Gastrocnemius medialis (tissue), 4 donors: ENCODE measurements at regions not wholly inside any gene's neighbourhood (a gene's known extent, or its start where the extent isn't known, plus 50 kb on each side); places are given as distances from the start of the nearest gene placed in this dataset.

Experiments
- ATAC-seq, 2 donors: fragments of 150-250 bp; one replicate each; pipeline ENCODE4 v1.9.1; 2016
- DNase-seq, 2 donors: peaks; one replicate each; pipeline ENCODE4 v3.0.0-alpha.2; 2019
- H3K27ac ChIP-seq, 4 donors: fragments of 200-600 bp; sonication (generic); 1 replicate in 1 of 4; 2 replicates in 3 of 4; pipeline ENCODE4 v1.5.1; 2016 to 2018; ENCODE audit warnings: mild to moderate bottlenecking in 2 of 4, moderate library complexity in 1 of 4
- H3K27me3 ChIP-seq, 3 donors: fragments of 200-600 bp; sonication (generic) in 2 of 3; 1 replicate in 1 of 3; 2 replicates in 2 of 3; pipeline versions ENCODE4 v1.5.1 to v1.6.0; 2016 to 2019; ENCODE audit warnings: mild to moderate bottlenecking in 1 of 3, moderate library complexity in 1 of 3
- H3K36me3 ChIP-seq, 2 donors: fragments of 200-600 bp; sonication (generic) in 1 of 2; one replicate each; pipeline ENCODE4 v1.5.1; 2017 to 2018
- H3K4me1 ChIP-seq, 2 donors: fragments of 200-600 bp; sonication (generic) in 1 of 2; one replicate each; pipeline ENCODE4 v1.5.1; 2016 to 2017; ENCODE audit warnings: mild to moderate bottlenecking in 2 of 2
- H3K4me3 ChIP-seq, 4 donors: fragments of 200-600 bp; sonication (generic) in 3 of 4; 1 replicate in 1 of 4; 2 replicates in 3 of 4; pipeline ENCODE4 v1.5.1; 2016 to 2019; ENCODE audit warnings: mild to moderate bottlenecking in 2 of 4
- H3K9me3 ChIP-seq, 3 donors: fragments of 200-600 bp; sonication (generic) in 2 of 3; 1 replicate in 1 of 3; 2 replicates in 2 of 3; pipeline ENCODE4 v1.5.1; 2016 to 2019
- POLR2A ChIP-seq, 2 donors: fragments of 450-650 bp; IDR thresholded peaks; one replicate each; pipeline ENCODE4 v1.6.1; 2017; ENCODE audit warnings: antibody characterized with exemption in 2 of 2, mild to moderate bottlenecking in 2 of 2, moderate library complexity in 2 of 2
- in situ Hi-C, 4 donors: fragments of 200-750 bp; cut with MboI; loops; one replicate each; pipeline versions ENCODE4 v1.15.0 to v1.8.0; 2017; ENCODE audit warnings: low sequenced_read_pairs in 4 of 4
- intact Hi-C: fragments of 100-400 bp; cut with DNase I; formaldehyde crosslinking; loops from one replicate; pipeline ENCODE4 v1.15.1; 2023; ENCODE audit warnings: low total_unique reads
- TF ChIP-seq, protein P1 (sequence below), 5 experiments: fragments of 450-650 bp in 3 of 5; fragments of 200-600 bp in 2 of 5; sonication (generic) in 2 of 5; IDR thresholded peaks in 4 of 5; conservative IDR thresholded peaks in 1 of 5; 1 replicate in 4 of 5; 2 replicates in 1 of 5; pipeline ENCODE4 v1.5.1; 2016 to 2019; ENCODE audit warnings: antibody characterized with exemption in 5 of 5, mild to moderate bottlenecking in 3 of 5, moderate library complexity in 3 of 5

- H3K27ac ChIP-seq: no peak overlapping the region
- H3K27me3 ChIP-seq: peaks cover 0 to 8% (median 0%) of the 10 kb centered on the region in 3 donors
- H3K9me3 ChIP-seq: no peaks in the 10 kb centered on the region
- DNase-seq (no peak), ATAC-seq (no peak)
- in situ Hi-C loops (no loop called here), intact Hi-C loops (no loop called here)
- H3K4me3 ChIP-seq: no peak overlapping the region
- no peaks in the 10 kb centered on the region for H3K4me1 ChIP-seq
- no peaks in the 10 kb centered on the region for H3K36me3 ChIP-seq
- no peak for TF ChIP-seq POLR2A (IDR thresholded peaks at IDR 0.05)
- TF ChIP-seq, protein P1, sequence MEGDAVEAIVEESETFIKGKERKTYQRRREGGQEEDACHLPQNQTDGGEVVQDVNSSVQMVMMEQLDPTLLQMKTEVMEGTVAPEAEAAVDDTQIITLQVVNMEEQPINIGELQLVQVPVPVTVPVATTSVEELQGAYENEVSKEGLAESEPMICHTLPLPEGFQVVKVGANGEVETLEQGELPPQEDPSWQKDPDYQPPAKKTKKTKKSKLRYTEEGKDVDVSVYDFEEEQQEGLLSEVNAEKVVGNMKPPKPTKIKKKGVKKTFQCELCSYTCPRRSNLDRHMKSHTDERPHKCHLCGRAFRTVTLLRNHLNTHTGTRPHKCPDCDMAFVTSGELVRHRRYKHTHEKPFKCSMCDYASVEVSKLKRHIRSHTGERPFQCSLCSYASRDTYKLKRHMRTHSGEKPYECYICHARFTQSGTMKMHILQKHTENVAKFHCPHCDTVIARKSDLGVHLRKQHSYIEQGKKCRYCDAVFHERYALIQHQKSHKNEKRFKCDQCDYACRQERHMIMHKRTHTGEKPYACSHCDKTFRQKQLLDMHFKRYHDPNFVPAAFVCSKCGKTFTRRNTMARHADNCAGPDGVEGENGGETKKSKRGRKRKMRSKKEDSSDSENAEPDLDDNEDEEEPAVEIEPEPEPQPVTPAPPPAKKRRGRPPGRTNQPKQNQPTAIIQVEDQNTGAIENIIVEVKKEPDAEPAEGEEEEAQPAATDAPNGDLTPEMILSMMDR (IDR thresholded peaks at IDR 0.05 in 4 of 5, conservative IDR thresholded peaks at IDR 0.05 in 1 of 5): no peak
Measured at GRCh38 chr1:38223391-38223790, 176.8 kb upstream of the POU3F1 start.

DNA sequence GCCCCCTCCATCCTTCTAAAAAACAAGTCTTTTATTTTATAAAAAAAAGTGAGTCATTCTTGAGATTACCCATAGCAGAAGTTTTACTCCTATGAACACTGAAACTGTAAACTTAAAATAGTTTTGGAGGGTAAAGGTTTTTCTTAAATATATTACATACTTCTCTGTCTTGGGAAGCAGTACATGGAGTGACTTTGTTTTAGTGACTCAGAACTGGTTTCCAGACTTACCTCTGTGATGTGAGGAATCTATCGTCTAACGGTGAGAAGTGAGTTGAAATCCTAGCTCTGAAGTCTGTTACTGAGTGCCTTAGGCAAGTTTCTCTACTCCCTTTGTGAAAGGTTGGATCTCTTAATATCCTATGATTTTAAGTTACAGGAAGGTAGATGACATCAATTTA, 176.3 kb upstream of the POU3F1 start:
- H3K4me1 ChIP-seq: no peaks in the 10 kb centered on the region
- in situ Hi-C loops: no loop called here
- DNase-seq (no peak), ATAC-seq (no peak)
- no peak overlapping the region for H3K27ac ChIP-seq
- H3K4me3 ChIP-seq: no peak overlapping the region
- TF ChIP-seq POLR2A (IDR thresholded peaks at IDR 0.05): no peak
- TF ChIP-seq, protein P1 (IDR thresholded peaks at IDR 0.05 in 4 of 5, conservative IDR thresholded peaks at IDR 0.05 in 1 of 5): no peak
- intact Hi-C loops: no loop called here
- H3K27me3 ChIP-seq: peaks cover 0 to 8% (median 0%) of the 10 kb centered on the region in 3 donors
- H3K36me3 ChIP-seq: no peaks in the 10 kb centered on the region
- H3K9me3 ChIP-seq: no peaks in the 10 kb centered on the region

DNA sequence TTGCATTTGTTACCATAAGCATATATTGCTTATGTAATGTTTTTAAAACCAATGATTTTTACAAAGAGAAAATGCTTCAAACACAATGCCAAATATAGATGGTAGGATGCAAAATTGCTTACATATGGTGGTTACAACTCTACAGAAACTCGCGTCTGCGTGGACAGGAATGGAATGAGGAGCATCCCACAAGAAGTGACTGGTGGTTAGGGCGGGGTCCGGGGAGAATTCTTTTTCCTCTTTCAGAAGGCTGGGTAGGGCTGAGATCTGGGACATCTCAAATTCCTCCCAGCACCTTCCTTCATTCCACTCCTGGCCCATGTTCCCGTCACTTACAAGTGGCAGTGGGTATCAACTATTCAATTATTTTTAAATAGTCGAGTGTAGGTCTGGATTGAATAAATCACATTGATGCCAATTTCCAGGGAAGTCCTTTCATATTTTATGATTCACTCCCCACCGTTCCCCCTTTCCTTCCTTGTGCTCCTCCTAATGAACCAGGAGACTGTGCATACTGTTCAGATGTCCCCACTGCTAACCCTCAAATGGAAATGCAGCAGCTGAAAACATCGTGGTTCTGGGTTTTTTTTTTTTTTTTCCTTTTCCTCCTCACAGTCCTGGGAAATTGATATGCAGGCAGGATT, 174.5 kb upstream of the POU3F1 start:
- ATAC-seq: no peak
- Histone ChIP-seq H3K4me1 (no peaks in the 10 kb centered on the region), H3K9me3 (no peaks in the 10 kb centered on the region), H3K27me3 (peaks cover 0 to 8% (median 0%) of the 10 kb centered on the region in 3 donors), H3K4me3 (no peak overlapping the region), H3K27ac (no peak overlapping the region), H3K36me3 (no peaks in the 10 kb centered on the region)
- TF ChIP-seq, protein P1 (IDR thresholded peaks at IDR 0.05 in 4 of 5, conservative IDR thresholded peaks at IDR 0.05 in 1 of 5): no peak
- TF ChIP-seq POLR2A (IDR thresholded peaks at IDR 0.05): no peak
- intact Hi-C loops (no loop called here), in situ Hi-C loops (no loop called here)
- no peak for DNase-seq

DNA sequence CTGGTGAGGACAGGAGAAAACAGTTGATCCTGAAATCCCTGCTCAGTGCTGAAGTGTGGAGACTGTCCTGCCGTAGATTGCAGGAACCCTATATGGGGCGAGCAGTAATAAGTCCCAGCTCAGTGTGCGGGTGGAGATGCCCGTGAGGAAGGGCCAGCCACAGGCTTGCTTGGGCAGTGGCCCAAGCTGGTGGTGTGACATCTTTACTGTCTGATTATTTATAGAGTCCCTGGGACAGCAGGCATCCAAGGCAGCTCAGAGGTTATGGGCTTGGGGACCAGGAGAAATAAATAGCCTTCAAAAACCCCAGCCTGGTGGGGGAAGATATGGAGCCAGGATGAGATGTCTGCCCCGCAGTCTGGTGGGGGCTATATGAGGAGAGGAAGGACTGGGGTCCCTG, 170.7 kb upstream of the POU3F1 start:
- intact Hi-C loops: no loop called here
- no peaks in the 10 kb centered on the region for H3K9me3 ChIP-seq
- H3K36me3 ChIP-seq: no peaks in the 10 kb centered on the region
- in situ Hi-C loops: no loop called here
- no peak overlapping the region for H3K27ac ChIP-seq
- no peaks in the 10 kb centered on the region for H3K4me1 ChIP-seq
- ATAC-seq (no peak), DNase-seq (no peak)
- TF ChIP-seq, protein P1 (IDR thresholded peaks at IDR 0.05 in 4 of 5, conservative IDR thresholded peaks at IDR 0.05 in 1 of 5): no peak
- no peak for TF ChIP-seq POLR2A (IDR thresholded peaks at IDR 0.05)
- H3K4me3 ChIP-seq: no peak overlapping the region
- peaks cover 6 to 26% (median 13%) of the 10 kb centered on the region in 3 donors for H3K27me3 ChIP-seq
